Testis (tissue), 2 donors: ENCODE measurements at regions not wholly inside any gene's neighbourhood (a gene's known extent, or its start where the extent isn't known, plus 50 kb on each side); places are given as distances from the start of the nearest gene placed in this dataset.

Experiments used
- DNase-seq: peaks from one replicate; pipeline ENCODE4 v3.0.0-alpha.2; 2019
- H3K27ac ChIP-seq, 2 donors: fragments of 200-600 bp; sonication (generic); one replicate each; pipeline ENCODE4 v1.5.1; 2019
- H3K27me3 ChIP-seq: fragments of 200-600 bp; sonication (generic); one replicate; pipeline ENCODE4 v1.5.1; 2019
- H3K36me3 ChIP-seq: fragments of 200-600 bp; sonication (generic); one replicate; pipeline ENCODE4 v1.5.1; 2017; ENCODE audit warnings: low read depth; ENCODE audit errors: missing control alignments
- H3K4me1 ChIP-seq: fragments of 200-600 bp; sonication (generic); one replicate; pipeline ENCODE4 v1.5.1; 2019
- H3K4me3 ChIP-seq, 2 donors: fragments of 200-600 bp; sonication (generic); one replicate each; pipeline ENCODE4 v1.5.1; 2017 to 2019
- H3K9me3 ChIP-seq: fragments of 200-600 bp; sonication (generic); one replicate; pipeline ENCODE4 v1.5.1; 2017
- CTCF ChIP-seq, 3 experiments: fragments of 450-650 bp in 2 of 3; fragments of 200-600 bp in 1 of 3; sonication (generic) in 1 of 3; IDR thresholded peaks; one replicate each; pipeline ENCODE4 v1.5.1; 2016 to 2019; ENCODE audit warnings: antibody characterized with exemption in 3 of 3, mild to moderate bottlenecking in 2 of 3, moderate library complexity in 1 of 3
- POLR2A ChIP-seq: fragments of 450-650 bp; IDR thresholded peaks from one replicate; pipeline ENCODE4 v1.6.1; 2017; ENCODE audit warnings: antibody characterized with exemption, mild to moderate bottlenecking, moderate library complexity
- WGBS, 2 donors: methylation state at CpG; one replicate each; pipeline ENCODE4 v1.1.5; 2018; 5-methylcytosine and 5-hydroxymethylcytosine counted together
- intact Hi-C: fragments of 100-400 bp; cut with DNase I; formaldehyde crosslinking; loops from one replicate; pipeline ENCODE4 v1.15.1; 2023; ENCODE audit warnings: low total_unique reads

- 76 to 80% methylated on average over 1 of the region's 1 CpG for WGBS, 2 donors
- DNase-seq = no peak
- H3K4me1 ChIP-seq = no peaks in the 10 kb centered on the region
- no peaks in the 10 kb centered on the region for H3K36me3 ChIP-seq
- no peaks in the 10 kb centered on the region for H3K9me3 ChIP-seq
- TF ChIP-seq CTCF (IDR thresholded peaks at IDR 0.05) (no peak), POLR2A (no peak)
- no peak overlapping the region for H3K4me3 ChIP-seq
- H3K27ac ChIP-seq = no peak overlapping the region
- intact Hi-C loops = no loop called here
- H3K27me3 ChIP-seq = no peaks in the 10 kb centered on the region
These were observed 1205.1 kb upstream of the CNTN5 start for GRCh38 chr11:97815667-97816066.

- Histone ChIP-seq H3K27me3 (no peaks in the 10 kb centered on the region), H3K27ac (no peak overlapping the region), H3K4me1 (no peaks in the 10 kb centered on the region), H3K4me3 (no peak overlapping the region), H3K9me3 (no peaks in the 10 kb centered on the region), H3K36me3 (no peaks in the 10 kb centered on the region)
- no peak for TF ChIP-seq POLR2A
- TF ChIP-seq CTCF (IDR thresholded peaks at IDR 0.05) = no peak
- intact Hi-C loops = no loop called here
- DNase-seq = no peak
- WGBS, 2 donors = 23 to 48% methylated on average over 4 of the region's 4 CpGs
These were observed 1188.3 kb upstream of the CNTN5 start for GRCh38 chr11:97832451-97832850.

- no peak for TF ChIP-seq CTCF (IDR thresholded peaks at IDR 0.05)
- no peak for TF ChIP-seq POLR2A
- whole genome bisulfite sequencing, 2 donors = 84 to 100% methylated on average over 2 of the region's 2 CpGs
- no peaks in the 10 kb centered on the region for H3K4me1 ChIP-seq
- no peaks in the 10 kb centered on the region for H3K36me3 ChIP-seq
- H3K27me3 ChIP-seq = no peaks in the 10 kb centered on the region
- no peak overlapping the region for H3K27ac ChIP-seq
- H3K9me3 ChIP-seq = no peaks in the 10 kb centered on the region
- DNase-seq = no peak
- intact Hi-C loops = no loop called here
- no peak overlapping the region for H3K4me3 ChIP-seq
These were observed 1187.3 kb upstream of the CNTN5 start for GRCh38 chr11:97833412-97833811.

- Histone ChIP-seq H3K9me3 (no peaks in the 10 kb centered on the region), H3K27ac (no peak overlapping the region), H3K36me3 (no peaks in the 10 kb centered on the region), H3K4me3 (no peak overlapping the region), H3K4me1 (no peaks in the 10 kb centered on the region), H3K27me3 (no peaks in the 10 kb centered on the region)
- DNase-seq = no peak
- intact Hi-C loops = no loop called here
- TF ChIP-seq POLR2A (no peak), CTCF (IDR thresholded peaks at IDR 0.05) (no peak)
These were observed 1176.7 kb upstream of the CNTN5 start for GRCh38 chr11:97844016-97844415.

GRCh38 chr11:97847730-97848129, 1173.0 kb upstream of the CNTN5 start:
- no peaks in the 10 kb centered on the region for H3K27me3 ChIP-seq
- DNase-seq = no peak
- no peak overlapping the region for H3K4me3 ChIP-seq
- H3K27ac ChIP-seq = no peak overlapping the region
- H3K9me3 ChIP-seq = no peaks in the 10 kb centered on the region
- intact Hi-C loops = no loop called here
- H3K4me1 ChIP-seq = no peaks in the 10 kb centered on the region
- WGBS, 2 donors = 83 to 97% methylated on average over 1 of the region's 1 CpG
- no peak for TF ChIP-seq POLR2A
- TF ChIP-seq CTCF (IDR thresholded peaks at IDR 0.05) = no peak
- H3K36me3 ChIP-seq = no peaks in the 10 kb centered on the region
